Activated CD4-positive, CD25-positive, alpha-beta regulatory T cell treated with anti-CD3 and anti-CD28 coated beads, Interleukin-2, amount 50 U/mL, for 24 hours (primary cell): ENCODE measurements at regions not wholly inside any gene's neighbourhood (a gene's known extent, or its start where the extent isn't known, plus 50 kb on each side); places are given as distances from the start of the nearest gene placed in this dataset.

Source experiments
- ATAC-seq, 2 donors: fragments of 150-1000 bp; cut with Tn5 transposase; one replicate each; pipeline ENCODE4 v1.10.0; 2021; ENCODE audit warnings: mild to moderate bottlenecking in 1 of 2, moderate library complexity in 1 of 2

GRCh38 chr1:244970236-244970743 is 105.9 kb upstream of the HNRNPU start:
- peak; percentile 55 to 65 for ATAC-seq

DNA sequence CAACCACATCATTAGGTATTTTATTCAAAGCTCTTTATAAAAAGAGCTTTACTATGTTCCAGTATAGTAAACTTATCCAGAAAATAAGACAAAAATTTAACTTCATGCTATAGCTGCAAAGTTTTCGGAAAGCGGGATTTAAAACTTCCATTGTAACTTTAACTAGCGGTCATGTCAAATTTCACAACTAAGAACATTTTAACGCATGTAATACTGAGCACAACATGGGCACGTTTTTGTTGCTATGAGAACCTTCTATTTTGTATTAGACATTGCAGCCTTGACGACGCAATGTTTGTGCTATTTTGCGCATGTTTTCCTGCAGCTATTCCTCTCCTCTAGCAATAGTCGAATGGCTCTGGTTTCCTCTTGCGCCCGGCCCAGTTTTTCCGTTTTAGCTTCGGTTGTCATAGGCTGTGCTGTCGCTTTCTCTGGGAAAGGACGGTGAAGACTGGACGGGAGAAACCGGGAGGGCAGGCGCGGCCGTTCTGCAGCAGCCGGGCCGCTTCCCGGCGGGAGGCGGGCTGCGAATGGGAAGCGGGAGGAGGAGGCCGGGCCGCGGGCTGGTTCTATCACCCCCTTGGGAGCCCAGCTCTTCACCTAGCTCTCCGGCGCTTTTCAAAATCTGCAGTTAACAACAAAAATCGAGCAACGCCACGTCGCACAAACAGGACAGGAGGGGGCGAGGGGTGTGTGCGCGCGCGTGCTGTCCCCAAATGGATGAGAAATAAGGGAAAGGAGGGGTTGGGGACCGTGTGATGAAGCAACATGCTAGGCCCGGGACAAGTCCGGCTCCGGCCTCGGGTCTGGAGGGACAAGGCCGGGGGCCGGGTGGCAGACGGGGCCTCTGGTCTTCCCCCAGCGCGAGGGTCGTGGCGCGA is 105.3 kb upstream of the HNRNPU start:
- peak; percentile 9 for ATAC-seq

DNA sequence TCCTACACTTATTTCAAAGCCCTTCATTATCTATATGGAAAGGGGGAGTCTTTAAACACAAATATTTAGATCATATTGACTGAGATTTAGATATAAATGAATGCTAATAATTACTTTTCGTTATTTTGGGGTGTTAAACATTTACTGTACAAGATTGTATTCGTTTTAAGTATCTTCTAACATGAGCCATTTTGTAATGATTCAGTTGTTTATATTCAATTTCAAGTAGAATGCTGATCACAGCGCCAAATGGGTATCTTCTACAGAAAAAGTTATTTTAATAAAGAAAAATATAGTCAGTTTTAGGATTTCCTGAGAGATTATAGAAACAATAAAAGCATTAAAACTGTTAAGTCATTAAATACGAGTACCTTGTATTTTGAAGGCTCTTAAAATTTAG is 104.5 kb upstream of the HNRNPU start:
- ATAC-seq = no peak

- no peak for ATAC-seq
Measured at GRCh38 chr1:244968471-244968871, 104.1 kb upstream of the HNRNPU start.

GRCh38 chr1:244967159-244967558 is 102.8 kb upstream of the HNRNPU start:
- ATAC-seq = no peak

DNA sequence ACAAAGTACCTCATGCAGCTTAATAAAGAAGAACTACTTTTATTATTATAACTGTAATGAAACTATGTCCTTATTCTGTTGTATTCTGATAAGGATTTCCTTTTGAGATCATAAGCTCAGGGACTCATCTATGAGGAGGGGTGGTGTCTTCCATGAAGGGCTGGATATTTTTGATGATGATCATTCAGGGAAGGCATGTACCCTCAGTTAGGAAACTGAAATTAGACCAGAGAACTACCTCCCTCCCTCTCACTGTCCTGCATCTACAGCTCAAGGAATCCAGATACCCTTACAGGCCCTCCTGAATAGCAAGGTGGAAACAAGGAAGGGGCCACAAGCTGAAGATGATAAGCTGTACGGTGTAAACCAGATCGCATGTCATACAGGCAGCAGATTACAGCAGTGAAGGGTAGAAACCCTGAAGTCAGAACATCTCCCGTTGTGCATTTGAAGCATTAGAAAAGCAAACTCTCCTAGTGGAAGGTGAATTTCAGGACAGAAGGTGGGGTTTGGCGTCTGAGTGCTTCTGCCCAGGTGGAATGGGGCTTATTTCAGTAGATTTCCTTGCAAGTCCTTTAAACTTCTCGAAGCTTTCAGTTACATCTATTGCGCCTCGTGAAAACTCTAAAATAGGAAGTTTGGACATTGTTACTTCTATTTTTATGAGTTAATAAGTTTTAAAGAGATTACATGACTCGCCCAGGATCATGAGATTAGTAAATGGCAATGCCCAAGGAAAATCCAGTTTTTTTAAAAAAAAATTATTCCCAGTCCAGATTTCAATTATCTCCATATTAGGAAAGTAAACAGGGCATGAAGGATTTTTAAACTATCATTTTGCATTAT is 101.1 kb upstream of the HNRNPU start:
- ATAC-seq = no peak

GRCh38 chr1:244964112-244964971 is 100.0 kb upstream of the HNRNPU start:
- ATAC-seq = no peak

DNA sequence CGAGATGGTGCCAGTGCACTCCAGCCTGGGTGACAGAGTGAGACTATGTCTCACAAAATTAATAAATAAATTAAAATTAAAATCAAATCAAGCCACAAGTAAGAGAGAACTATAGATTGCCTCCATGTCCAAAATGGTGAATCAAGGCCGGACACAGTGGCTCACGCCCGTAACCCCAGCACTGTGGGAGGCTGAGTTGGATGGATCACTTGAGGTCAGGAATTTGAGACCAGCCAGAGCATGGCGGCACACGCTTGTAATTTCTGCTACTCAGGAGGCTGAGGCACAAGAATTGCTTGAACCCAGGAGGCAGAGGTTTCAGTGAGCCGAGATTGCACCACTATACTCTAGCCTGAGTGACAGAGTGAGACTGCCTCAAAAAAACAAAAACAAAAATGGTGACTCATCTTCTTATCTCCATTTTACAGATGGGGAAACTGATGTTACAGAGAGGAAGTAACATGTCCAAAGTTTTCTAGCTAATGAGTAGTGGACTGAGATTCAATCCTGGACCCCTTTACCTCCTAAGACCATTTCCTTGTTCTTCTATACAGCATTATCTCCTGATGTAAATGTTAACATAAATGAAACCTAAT is 99.0 kb upstream of the HNRNPU start:
- ATAC-seq = no peak

- ATAC-seq = no peak
Measured at GRCh38 chr1:244962130-244962529, 97.8 kb upstream of the HNRNPU start.

- no peak for ATAC-seq
Measured at GRCh38 chr1:244960904-244961303, 96.6 kb upstream of the HNRNPU start.

DNA sequence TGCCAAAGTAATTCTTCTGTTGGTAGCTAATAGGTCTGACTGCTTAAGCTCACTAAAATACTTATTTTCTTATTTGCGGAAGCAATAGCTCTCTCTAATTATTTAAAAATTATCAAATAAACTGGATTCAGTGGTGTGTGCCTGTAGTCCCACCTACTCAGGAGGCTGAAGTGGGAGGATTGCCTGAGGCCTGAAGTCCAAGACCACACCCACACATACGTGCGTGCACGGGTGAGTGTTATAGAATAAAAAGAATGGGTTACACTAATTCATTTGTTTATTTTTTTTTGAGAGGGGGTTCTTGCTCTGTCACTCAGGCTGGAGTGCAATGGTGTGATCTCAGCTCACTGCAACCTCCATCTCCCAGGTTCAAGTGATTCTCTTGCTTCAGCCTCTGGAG is 94.2 kb upstream of the HNRNPU start:
- no peak for ATAC-seq

DNA sequence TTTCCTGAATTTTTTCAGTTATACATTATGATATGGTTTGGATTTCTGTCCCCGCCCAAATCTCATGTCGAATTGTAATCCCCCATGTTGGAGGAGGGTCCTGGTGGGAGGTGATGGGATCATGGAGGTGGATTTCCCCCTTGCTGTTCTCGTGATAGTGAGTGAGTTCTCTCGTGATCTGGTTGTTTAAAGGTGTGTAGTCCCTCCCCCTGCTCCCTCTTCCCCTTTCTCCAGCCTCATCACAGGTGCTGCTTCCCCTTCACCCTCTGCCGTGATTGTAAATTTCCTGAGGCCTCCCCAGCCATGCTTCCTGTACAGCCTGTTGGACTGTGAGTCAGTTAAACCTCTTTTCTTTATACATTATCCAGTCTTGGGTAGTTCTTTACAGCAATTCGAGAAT is 93.2 kb upstream of the HNRNPU start:
- ATAC-seq = no peak

DNA sequence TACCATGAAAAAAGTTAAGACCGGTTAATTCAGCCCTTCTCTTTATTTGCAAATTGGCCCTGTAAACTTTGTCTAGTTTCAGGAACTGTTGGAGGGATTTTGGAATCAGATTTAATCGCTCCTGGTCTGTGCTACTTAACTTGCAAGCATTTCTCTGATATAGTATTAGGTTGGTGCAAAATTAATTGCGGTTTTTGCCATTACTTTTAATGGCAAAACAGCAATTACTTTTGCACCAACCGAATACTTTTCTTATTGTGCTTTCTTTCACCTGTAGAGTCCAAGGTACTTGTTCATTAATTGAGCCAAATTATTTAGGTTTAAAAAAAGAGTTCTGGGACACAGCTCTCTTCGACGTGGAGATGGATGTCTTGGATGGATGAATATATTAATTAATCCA is 92.8 kb upstream of the HNRNPU start:
- ATAC-seq = no peak

DNA sequence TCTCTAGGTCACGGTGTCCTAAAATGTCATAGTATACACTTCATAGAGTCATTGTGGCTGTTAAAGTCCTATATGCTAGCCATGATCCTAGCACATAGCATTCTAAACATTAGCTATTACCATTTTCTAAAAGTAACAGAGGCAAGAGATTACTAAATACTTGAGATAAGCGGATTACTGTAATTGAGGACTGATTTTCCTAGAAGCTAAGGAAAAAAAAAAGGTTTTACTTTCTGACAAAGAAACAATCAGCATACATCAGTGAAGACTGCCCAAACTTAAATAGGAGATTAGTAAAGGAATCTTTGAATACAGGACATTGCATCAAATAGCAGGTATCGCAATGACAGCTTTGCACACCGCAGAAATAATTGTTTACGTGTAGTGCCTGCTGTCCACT is 91.3 kb upstream of the HNRNPU start:
- no peak for ATAC-seq

DNA sequence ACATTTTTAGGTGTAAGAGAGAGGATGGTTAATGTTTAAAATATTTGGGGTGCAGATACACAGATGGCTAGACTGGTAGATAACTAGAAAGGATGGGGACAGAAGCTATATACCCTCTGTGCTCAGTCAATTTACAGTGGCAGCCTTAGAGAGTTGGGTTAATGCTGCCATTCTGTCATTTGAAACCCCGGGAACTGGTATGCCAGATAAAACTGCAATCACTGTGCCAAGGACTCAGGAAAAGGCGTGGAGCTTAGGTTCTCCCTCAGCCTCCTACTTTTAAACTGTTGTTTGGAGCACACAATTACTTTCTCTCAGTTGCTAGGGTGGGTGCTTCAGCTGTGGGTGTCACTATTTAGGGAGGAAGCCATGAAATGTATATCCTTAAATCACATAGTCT is 90.0 kb upstream of the HNRNPU start:
- ATAC-seq = no peak

DNA sequence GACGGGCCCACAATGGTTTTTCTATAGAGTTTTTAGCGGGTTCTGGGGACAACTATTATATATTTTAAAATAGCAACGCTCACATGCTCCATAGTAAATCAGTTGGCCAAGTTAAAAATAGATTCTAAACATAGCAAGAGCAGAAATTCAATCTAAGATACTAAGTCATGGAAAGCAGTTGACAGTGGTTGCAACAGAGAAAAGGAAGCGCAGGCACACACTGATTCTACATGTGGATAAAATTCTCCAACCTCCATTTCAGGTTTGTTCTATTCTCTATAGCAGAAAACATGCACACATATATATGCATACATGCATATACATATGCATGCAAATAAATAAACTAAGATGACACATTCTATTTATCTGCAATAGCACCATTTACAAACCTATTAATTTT is 89.6 kb upstream of the HNRNPU start:
- ATAC-seq = no peak

- ATAC-seq = no peak
Measured at GRCh38 chr1:244952940-244953339, 88.6 kb upstream of the HNRNPU start.

DNA sequence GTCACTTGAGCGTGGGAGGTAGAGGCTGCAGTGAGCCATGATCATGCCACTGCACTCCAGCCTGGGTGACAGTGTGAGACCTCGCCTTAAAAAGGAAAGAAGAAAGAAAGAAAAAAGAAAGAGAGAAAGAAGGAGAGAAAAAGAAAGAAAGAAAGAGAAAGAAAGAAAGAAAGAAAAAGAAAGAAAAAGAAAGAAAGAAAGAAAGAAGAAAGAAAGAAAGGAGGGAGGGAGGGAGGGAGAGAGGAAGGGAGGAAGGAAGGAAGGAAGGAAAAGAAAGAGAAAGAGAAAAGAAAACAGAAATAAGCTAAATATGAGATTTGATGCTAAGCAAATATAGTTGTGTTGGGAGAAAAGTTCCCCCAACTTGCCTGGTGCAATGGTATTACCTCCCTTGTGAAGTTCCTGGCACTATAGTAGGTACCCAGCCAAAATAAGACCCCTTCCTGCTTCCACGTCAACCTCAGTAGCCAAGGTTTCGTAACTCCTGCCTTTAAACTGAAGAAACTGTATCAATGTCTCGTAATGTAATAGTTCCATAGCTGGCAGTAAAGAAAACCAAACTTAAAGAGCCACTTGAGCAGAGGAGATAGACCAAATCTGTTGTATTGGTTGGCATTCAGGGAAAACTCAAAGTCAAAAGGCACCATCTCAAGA is 88.1 kb upstream of the HNRNPU start:
- no peak for ATAC-seq

GRCh38 chr1:244948416-244948815 is 84.1 kb upstream of the HNRNPU start:
- ATAC-seq = no peak

- ATAC-seq = peak; percentile 13 to 46
Measured at GRCh38 chr1:244945109-244945671, 80.8 kb upstream of the HNRNPU start.

GRCh38 chr1:244941121-244941520 is 76.8 kb upstream of the HNRNPU start:
- ATAC-seq = peak; percentile 28 to 58
